ENCODE measurements at regions not wholly inside any gene's neighbourhood (a gene's known extent, or its start where the extent isn't known, plus 50 kb on each side); places are given as distances from the start of the nearest gene placed in this dataset.

GRCh38 chr10:55263327-55263726, 462.3 kb upstream of the PCDH15 start:
- TF ChIP-seq EZH2 (IDR thresholded peaks at IDR 0.05; ENCODE audit: insufficient read depth, low read length) (no peak), CTCF (IDR thresholded peaks at IDR 0.05; ENCODE audit: insufficient read depth, low read depth, low read length) (no peak)

Data from astrocyte (in vitro differentiated cells and primary cell).